K562 (cell line): ENCODE measurements at regions not wholly inside any gene's neighbourhood (a gene's known extent, or its start where the extent isn't known, plus 50 kb on each side); places are given as distances from the start of the nearest gene placed in this dataset.

Experiments used
- ATAC-seq: fragments of 200-7000 bp; cut with Tn5 transposase; 3 replicates; pipeline ENCODE4 v1.9.1; 2020; ENCODE audit warnings: moderate library complexity
- BruUV-seq: library from RNA; stranded (reverse); fragments of 400-500 nt; replicated peaks from 2 replicates; lab custom pipeline; 2021; lab: Mats Ljungman, UMichigan
- CTCF ChIA-PET: fragments of 300-600 bp; formaldehyde crosslinking; extraction: SDS; loops from one replicate; lab custom pipeline; 2021; ENCODE audit warnings: low intra/inter-chr PET ratio; lab: Yijun Ruan, JAX
- POLR2A ChIA-PET: fragments of 300-600, 350-650 bp; sonication (Branson Sonifier 250); formaldehyde crosslinking; extraction: SDS; loops from one replicate; lab custom pipeline; 2021; ENCODE audit warnings: antibody characterized with exemption, inconsistent platforms; lab: Yijun Ruan, JAX
- DNase-seq, 4 experiments: peaks; one replicate each; pipeline versions ENCODE4 v3.0.0 to v3.0.0-alpha.2; 2011 to 2018; ENCODE audit warnings: low spot score in 3 of 4, mixed read lengths in 3 of 4; ENCODE audit errors: extremely low read depth in 1 of 4
- FAIRE-seq: peaks from 2 replicates; lab custom pipeline; 2011; peaks lifted over from hg19 to GRCh38; lab: Jason Lieb, UNC
- H2AFZ ChIP-seq: 2 replicates; pipeline ENCODE4 v1.6.0; 2011; ENCODE audit warnings: low read depth, low read length, control low read depth, inconsistent platforms
- H3K27ac ChIP-seq: fragments of 200-600 bp; 3 replicates; pipeline ENCODE4 v1.8.0; 2011; ENCODE audit warnings: low read depth, mild to moderate bottlenecking, control low read depth, inconsistent platforms, low read length, moderate library complexity, mixed read lengths; ENCODE audit errors: extremely low read depth
- H3K27me3 ChIP-seq, 2 experiments: fragments of 300-600 bp in 1 of 2; 2 replicates in 1 of 2; 3 replicates in 1 of 2; pipeline versions ENCODE4 v1.6.0 to v1.8.0; 2011; ENCODE audit warnings: inconsistent platforms in 2 of 2, low read length in 2 of 2, mild to moderate bottlenecking in 1 of 2, mixed read lengths in 1 of 2, moderate library complexity in 1 of 2; ENCODE audit not compliant: control insufficient read depth in 2 of 2, insufficient read depth in 2 of 2
- H3K36me3 ChIP-seq: fragments of 300-600 bp; 3 replicates; pipeline ENCODE4 v1.8.0; 2011; ENCODE audit warnings: mild to moderate bottlenecking, low read length, inconsistent platforms; ENCODE audit not compliant: control insufficient read depth, insufficient read depth
- H3K4me1 ChIP-seq, 2 experiments: fragments of 200-600 bp in 1 of 2; replicated peaks in 1 of 2; 2 replicates in 1 of 2; 3 replicates in 1 of 2; pipeline versions ENCODE4 v1.5.1 to v1.8.0; 2011; ENCODE audit warnings: inconsistent platforms in 2 of 2, low read length in 2 of 2, mild to moderate bottlenecking in 1 of 2, mixed read lengths in 1 of 2, moderate library complexity in 1 of 2; ENCODE audit not compliant: control insufficient read depth in 2 of 2, insufficient read depth in 2 of 2
- H3K4me2 ChIP-seq: 2 replicates; pipeline ENCODE4 v1.6.1; 2011; ENCODE audit warnings: low read length, control low read depth, inconsistent platforms, mixed read lengths; ENCODE audit not compliant: insufficient read depth
- H3K4me3 ChIP-seq: fragments of 200-600 bp; sonication (generic), shearing (Covaris generic); 2 replicates; pipeline ENCODE4 v1.5.1; 2016; ENCODE audit warnings: control low read depth, inconsistent platforms
- H3K79me2 ChIP-seq: fragments of 200-600 bp; 3 replicates; pipeline ENCODE4 v1.8.0; 2011; ENCODE audit warnings: low read length, inconsistent platforms; ENCODE audit not compliant: control insufficient read depth, insufficient read depth
- H3K9ac ChIP-seq, 2 experiments: 2 replicates each; pipeline versions ENCODE4 v1.6.0 to v1.6.1; 2011; ENCODE audit warnings: low read depth in 2 of 2, low read length in 2 of 2, control low read depth in 1 of 2, inconsistent platforms in 1 of 2, mild to moderate bottlenecking in 1 of 2, mixed read lengths in 1 of 2; ENCODE audit not compliant: insufficient read depth in 1 of 2
- H3K9me1 ChIP-seq: one replicate; pipeline ENCODE4 v1.6.0; 2011; ENCODE audit warnings: inconsistent platforms, mild to moderate bottlenecking, low read length, moderate library complexity; ENCODE audit not compliant: control insufficient read depth, insufficient read depth
- H3K9me3 ChIP-seq: replicated peaks from 2 replicates; pipeline ENCODE4 v1.5.1; 2011; ENCODE audit warnings: low read depth, low read length, inconsistent platforms; ENCODE audit not compliant: control insufficient read depth, insufficient read depth
- H4K20me1 ChIP-seq: replicated peaks from 2 replicates; pipeline ENCODE4 v1.6.1; 2011; ENCODE audit warnings: low read length, inconsistent platforms, mixed read lengths; ENCODE audit not compliant: control insufficient read depth, insufficient read depth
- CSDE1 ChIP-seq, 2 experiments: fragments of 450-650 bp; IDR thresholded peaks; 2 replicates each; pipeline ENCODE4 v1.6.1; 2016; ENCODE audit warnings: mild to moderate bottlenecking in 1 of 2
- FOXM1 ChIP-seq, 2 experiments: fragments of 450-650 bp in 1 of 2; sonication (generic) in 1 of 2; formaldehyde crosslinking in 1 of 2; IDR thresholded peaks; 2 replicates each; pipeline versions ENCODE4 v1.6.1 to v1.9.0; 2017 to 2022; ENCODE audit warnings: low read depth in 2 of 2, mild to moderate bottlenecking in 2 of 2, missing genetic modification reagents in 1 of 2, moderate library complexity in 1 of 2
- NFXL1 ChIP-seq: fragments of 450-650 bp; formaldehyde crosslinking; IDR thresholded peaks from 2 replicates; pipeline ENCODE4 v1.4.0; 2021; ENCODE audit warnings: mild to moderate bottlenecking
- RFX5 ChIP-seq: IDR thresholded peaks from 2 replicates; pipeline ENCODE4 v1.6.1; 2011; ENCODE audit warnings: low read depth, mild to moderate bottlenecking, improper control_type of control experiment, low read length
- ZNF212 ChIP-seq: fragments of 450-650 bp; formaldehyde crosslinking; IDR thresholded peaks from 2 replicates; pipeline ENCODE4 v1.4.0; 2020; ENCODE audit warnings: mild to moderate bottlenecking
- WGBS: fragments of 100-300 bp; shearing (Covaris generic); methylation state at CpG from one replicate; pipeline ENCODE4 v1.1.6; 2016; ENCODE audit warnings: low coverage, mixed read lengths; ENCODE audit not compliant: insufficient coverage; ENCODE audit errors: missing lambda C conversion rate; 5-methylcytosine and 5-hydroxymethylcytosine counted together
- in situ Hi-C: fragments of 300-500 bp; cut with MboI; formaldehyde crosslinking; loops from 4 replicates; pipeline ENCODE4 v1.15.0; 2018; ENCODE audit warnings: inconsistent platforms, mixed read lengths
- intact Hi-C: fragments of 100-400 bp; cut with micrococcal nuclease; formaldehyde crosslinking; loops from 2 replicates; pipeline ENCODE4 v1.14.2; 2022
- TF ChIP-seq, protein P1 (sequence below): sonication (generic); formaldehyde crosslinking; IDR thresholded peaks from 2 replicates; pipeline ENCODE4 v1.9.0; 2022; ENCODE audit warnings: mild to moderate bottlenecking, missing genetic modification reagents
- TF ChIP-seq, protein P2 (sequence below): fragments of 200-800 bp; sonication (Bioruptor generic); IDR thresholded peaks from 2 replicates; pipeline ENCODE4 v1.6.1; 2017; ENCODE audit warnings: missing genetic modification characterization, missing compliant biosample characterization
- TF ChIP-seq, protein P3 (sequence below): fragments of 450-650 bp; conservative IDR thresholded peaks from 2 replicates; pipeline ENCODE4 v1.6.1; 2016; ENCODE audit warnings: missing genetic modification characterization, low read depth, mild to moderate bottlenecking, missing compliant biosample characterization, moderate library complexity

DNA sequence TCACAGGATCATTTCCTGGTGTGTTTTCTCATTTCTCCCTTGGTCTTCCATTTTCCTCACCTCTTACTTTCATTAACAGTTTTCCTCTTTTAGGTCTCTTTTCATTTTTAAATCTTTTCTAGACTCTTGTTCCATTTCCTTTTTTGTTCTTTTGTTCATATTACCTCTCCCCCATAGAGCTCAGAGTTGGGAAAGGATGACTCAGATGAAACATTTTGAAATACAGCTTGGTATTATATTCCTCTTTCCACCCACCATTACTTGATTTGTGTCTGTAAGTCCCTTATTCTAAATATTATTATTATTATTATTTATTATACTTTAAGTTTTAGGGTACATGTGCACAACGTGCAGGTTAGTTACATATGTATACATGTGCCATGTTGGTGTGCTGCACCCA is 153.1 kb downstream of the VGLL3 start:
- Histone ChIP-seq H3K27me3 (no peaks in the 10 kb centered on the region), H4K20me1 (no peaks in the 10 kb centered on the region), H3K9me3 (no peaks in the 10 kb centered on the region), H3K4me1 (no peaks in the 10 kb centered on the region), H3K4me3 (no peak overlapping the region), H3K36me3 (no peaks in the 10 kb centered on the region), H3K79me2 (no peaks in the 10 kb centered on the region), H3K9ac (no peak overlapping the region), H3K4me2 (no peak overlapping the region), H2AFZ (no peak overlapping the region), H3K27ac (no peak overlapping the region), H3K9me1 (no peaks in the 10 kb centered on the region)
- FAIRE-seq (no peak), DNase-seq (no peak), ATAC-seq (no peak)
- no TSS peak for BruUV-seq
- TF ChIP-seq RFX5: no peak
- TF ChIP-seq, protein P1, sequence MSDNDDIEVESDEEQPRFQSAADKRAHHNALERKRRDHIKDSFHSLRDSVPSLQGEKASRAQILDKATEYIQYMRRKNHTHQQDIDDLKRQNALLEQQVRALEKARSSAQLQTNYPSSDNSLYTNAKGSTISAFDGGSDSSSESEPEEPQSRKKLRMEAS: no peak
- no peak for TF ChIP-seq CSDE1 (IDR thresholded peaks at IDR 0.05)
- TF ChIP-seq, protein P2, sequence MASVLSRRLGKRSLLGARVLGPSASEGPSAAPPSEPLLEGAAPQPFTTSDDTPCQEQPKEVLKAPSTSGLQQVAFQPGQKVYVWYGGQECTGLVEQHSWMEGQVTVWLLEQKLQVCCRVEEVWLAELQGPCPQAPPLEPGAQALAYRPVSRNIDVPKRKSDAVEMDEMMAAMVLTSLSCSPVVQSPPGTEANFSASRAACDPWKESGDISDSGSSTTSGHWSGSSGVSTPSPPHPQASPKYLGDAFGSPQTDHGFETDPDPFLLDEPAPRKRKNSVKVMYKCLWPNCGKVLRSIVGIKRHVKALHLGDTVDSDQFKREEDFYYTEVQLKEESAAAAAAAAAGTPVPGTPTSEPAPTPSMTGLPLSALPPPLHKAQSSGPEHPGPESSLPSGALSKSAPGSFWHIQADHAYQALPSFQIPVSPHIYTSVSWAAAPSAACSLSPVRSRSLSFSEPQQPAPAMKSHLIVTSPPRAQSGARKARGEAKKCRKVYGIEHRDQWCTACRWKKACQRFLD (CRISPR knock-in tag): no peak
- TF ChIP-seq ZNF212: no peak
- TF ChIP-seq, protein P3, sequence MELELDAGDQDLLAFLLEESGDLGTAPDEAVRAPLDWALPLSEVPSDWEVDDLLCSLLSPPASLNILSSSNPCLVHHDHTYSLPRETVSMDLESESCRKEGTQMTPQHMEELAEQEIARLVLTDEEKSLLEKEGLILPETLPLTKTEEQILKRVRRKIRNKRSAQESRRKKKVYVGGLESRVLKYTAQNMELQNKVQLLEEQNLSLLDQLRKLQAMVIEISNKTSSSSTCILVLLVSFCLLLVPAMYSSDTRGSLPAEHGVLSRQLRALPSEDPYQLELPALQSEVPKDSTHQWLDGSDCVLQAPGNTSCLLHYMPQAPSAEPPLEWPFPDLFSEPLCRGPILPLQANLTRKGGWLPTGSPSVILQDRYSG (tag): no peak
- no peak for TF ChIP-seq FOXM1 (IDR thresholded peaks at IDR 0.05; ENCODE audit: low read depth)
- no peak for TF ChIP-seq FOXM1 (CRISPR knock-in tag; IDR thresholded peaks at IDR 0.05; ENCODE audit: low read depth)
- no peak for TF ChIP-seq NFXL1
- 0% methylated on average over 1 of the region's 1 CpG for WGBS
- intact Hi-C loops: no loop called here
- in situ Hi-C loops: no loop called here
- CTCF ChIA-PET: no interaction called here
- POLR2A ChIA-PET: no interaction called here
